ENCODE measurements at regions not wholly inside any gene's neighbourhood (a gene's known extent, or its start where the extent isn't known, plus 50 kb on each side); places are given as distances from the start of the nearest gene placed in this dataset.

DNA sequence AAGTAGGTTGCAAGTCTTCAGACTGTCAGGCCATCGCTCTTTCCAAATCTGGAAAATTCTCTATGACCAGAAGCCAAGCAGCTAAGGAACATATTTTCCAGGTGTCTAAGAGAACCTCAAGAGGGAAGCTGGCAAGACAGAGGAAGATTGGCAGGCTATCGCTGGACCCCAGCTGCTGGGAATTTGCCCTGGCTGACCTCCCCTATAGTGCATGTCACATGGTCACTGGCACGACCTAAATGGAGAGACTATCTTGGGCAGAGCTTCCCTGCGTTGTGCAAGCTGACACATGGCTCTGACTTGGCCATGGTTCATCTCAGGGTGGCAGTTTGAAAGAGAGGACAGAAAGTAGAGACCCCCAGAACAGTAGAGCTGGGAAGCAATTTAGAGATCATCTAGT is 104.9 kb upstream of the ZNF618 start:
- DNase-seq (ENCODE audit: low read depth) = no peak

GRCh38 chr9:113772121-113772810 is 103.8 kb upstream of the ZNF618 start:
- DNase-seq (ENCODE audit: low read depth) = peak; percentile 70
- TF ChIP-seq CTCF (IDR thresholded peaks at IDR 0.05; ENCODE audit: insufficient read depth, low read depth, low read length) (no peak), EZH2 (IDR thresholded peaks at IDR 0.05; ENCODE audit: insufficient read depth, low read length) (no peak)
- Histone ChIP-seq H2AFZ (ENCODE audit: low read depth, low read length) (no peak overlapping the region), H3K9me3 (ENCODE audit: insufficient read depth, low read depth, low read length) (no peaks in the 10 kb centered on the region), H4K20me1 (ENCODE audit: insufficient read depth, low read length) (no peaks in the 10 kb centered on the region), H3K27ac (ENCODE audit: low read depth, low read length) (peak overlapping the region; percentile 56), H3K36me3 (ENCODE audit: insufficient read depth, low read length) (no peaks in the 10 kb centered on the region), H3K4me3 (ENCODE audit: insufficient read depth, low read depth, low read length) (no peak overlapping the region), H3K4me1 (ENCODE audit: insufficient read depth, low read length) (peaks cover 11% of the 10 kb centered on the region), H3K4me2 (ENCODE audit: low read length) (no peak overlapping the region), H3K9ac (ENCODE audit: low read length) (no peak overlapping the region), H3K79me2 (ENCODE audit: insufficient read depth, low read length) (no peaks in the 10 kb centered on the region), H3K27me3 (ENCODE audit: insufficient read depth, low read length) (peaks cover 6% of the 10 kb centered on the region)
- Mint-ChIP-seq H3K27ac (ENCODE audit: unreplicated experiment) (no peak overlapping the region), H3K27me3 (ENCODE audit: low read depth, unreplicated experiment) (peaks cover 41% of the 10 kb centered on the region), H3K9me3 (ENCODE audit: unreplicated experiment) (peaks cover 3% of the 10 kb centered on the region), H3K36me3 (ENCODE audit: low read depth, unreplicated experiment) (peaks cover 3% of the 10 kb centered on the region), H3K4me1 (ENCODE audit: low read depth, unreplicated experiment) (no peaks in the 10 kb centered on the region), H3K4me3 (ENCODE audit: unreplicated experiment) (no peak overlapping the region)
- no peak for FAIRE-seq

More for the DNA sequence above, 104.9 kb upstream of the ZNF618 start:
- H3K4me1 Mint-ChIP-seq (ENCODE audit: low read depth, unreplicated experiment) = no peaks in the 10 kb centered on the region
- no peak overlapping the region for H3K27ac ChIP-seq (ENCODE audit: low read depth, low read length)
- H3K9me3 ChIP-seq (ENCODE audit: insufficient read depth, low read depth, low read length) = no peaks in the 10 kb centered on the region
- H3K36me3 ChIP-seq (ENCODE audit: insufficient read depth, low read length) = no peaks in the 10 kb centered on the region
- no peak overlapping the region for H3K4me3 Mint-ChIP-seq (ENCODE audit: unreplicated experiment)
- H2AFZ ChIP-seq (ENCODE audit: low read depth, low read length) = no peak overlapping the region
- H3K9ac ChIP-seq (ENCODE audit: low read length) = no peak overlapping the region
- H3K79me2 ChIP-seq (ENCODE audit: insufficient read depth, low read length) = no peaks in the 10 kb centered on the region
- TF ChIP-seq CTCF (IDR thresholded peaks at IDR 0.05; ENCODE audit: insufficient read depth, low read depth, low read length) (no peak), EZH2 (IDR thresholded peaks at IDR 0.05; ENCODE audit: insufficient read depth, low read length) (no peak)
- H4K20me1 ChIP-seq (ENCODE audit: insufficient read depth, low read length) = no peaks in the 10 kb centered on the region
- peaks cover 11% of the 10 kb centered on the region for H3K4me1 ChIP-seq (ENCODE audit: insufficient read depth, low read length)
- peaks cover 6% of the 10 kb centered on the region for H3K27me3 ChIP-seq (ENCODE audit: insufficient read depth, low read length)
- H3K36me3 Mint-ChIP-seq (ENCODE audit: low read depth, unreplicated experiment) = peaks cover 3% of the 10 kb centered on the region
- no peak overlapping the region for H3K27ac Mint-ChIP-seq (ENCODE audit: unreplicated experiment)
- no peak overlapping the region for H3K4me2 ChIP-seq (ENCODE audit: low read length)
- H3K4me3 ChIP-seq (ENCODE audit: insufficient read depth, low read depth, low read length) = no peak overlapping the region
- H3K9me3 Mint-ChIP-seq (ENCODE audit: unreplicated experiment) = peaks cover 7% of the 10 kb centered on the region
- peaks cover 42% of the 10 kb centered on the region for H3K27me3 Mint-ChIP-seq (ENCODE audit: low read depth, unreplicated experiment)
- FAIRE-seq = no peak

GRCh38 chr9:113774963-113775362 is 101.1 kb upstream of the ZNF618 start:
- no peak overlapping the region for H3K4me3 ChIP-seq (ENCODE audit: insufficient read depth, low read depth, low read length)
- FAIRE-seq (no peak), DNase-seq (ENCODE audit: low read depth) (no peak)
- Mint-ChIP-seq H3K36me3 (ENCODE audit: low read depth, unreplicated experiment) (peaks cover 3% of the 10 kb centered on the region), H3K4me3 (ENCODE audit: unreplicated experiment) (no peak overlapping the region), H3K27me3 (ENCODE audit: low read depth, unreplicated experiment) (peaks cover 31% of the 10 kb centered on the region), H3K4me1 (ENCODE audit: low read depth, unreplicated experiment) (no peaks in the 10 kb centered on the region), H3K9me3 (ENCODE audit: unreplicated experiment) (peaks cover 3% of the 10 kb centered on the region), H3K27ac (ENCODE audit: unreplicated experiment) (no peak overlapping the region)
- no peaks in the 10 kb centered on the region for H3K27me3 ChIP-seq (ENCODE audit: insufficient read depth, low read length)
- H3K27ac ChIP-seq (ENCODE audit: low read depth, low read length) = no peak overlapping the region
- H3K79me2 ChIP-seq (ENCODE audit: insufficient read depth, low read length) = no peaks in the 10 kb centered on the region
- no peaks in the 10 kb centered on the region for H3K36me3 ChIP-seq (ENCODE audit: insufficient read depth, low read length)
- TF ChIP-seq CTCF (IDR thresholded peaks at IDR 0.05; ENCODE audit: insufficient read depth, low read depth, low read length) (no peak), EZH2 (IDR thresholded peaks at IDR 0.05; ENCODE audit: insufficient read depth, low read length) (no peak)
- H2AFZ ChIP-seq (ENCODE audit: low read depth, low read length) = no peak overlapping the region
- no peaks in the 10 kb centered on the region for H4K20me1 ChIP-seq (ENCODE audit: insufficient read depth, low read length)
- no peak overlapping the region for H3K9ac ChIP-seq (ENCODE audit: low read length)
- no peak overlapping the region for H3K4me2 ChIP-seq (ENCODE audit: low read length)
- peaks cover 11% of the 10 kb centered on the region for H3K4me1 ChIP-seq (ENCODE audit: insufficient read depth, low read length)
- H3K9me3 ChIP-seq (ENCODE audit: insufficient read depth, low read depth, low read length) = no peaks in the 10 kb centered on the region

Measured in astrocyte (in vitro differentiated cells and primary cell).